GM18520 (cell line): ENCODE measurements at regions not wholly inside any gene's neighbourhood (a gene's known extent, or its start where the extent isn't known, plus 50 kb on each side); places are given as distances from the start of the nearest gene placed in this dataset.

Experiments used
- ATAC-seq: cut with Tn5 transposase; IDR thresholded peaks from one replicate; pipeline ENCODE4 v1.9.1; 2021; ENCODE audit not compliant: unreplicated experiment

- ATAC-seq = no peak
Measured at GRCh38 chr6:165986914-165987482, 180.7 kb downstream of the TBXT start.

GRCh38 chr6:165986311-165986913, 181.2 kb downstream of the TBXT start:
- ATAC-seq = no peak

- no peak for ATAC-seq
Measured at GRCh38 chr6:165985806-165986299, 181.8 kb downstream of the TBXT start.

- ATAC-seq = no peak
Measured at GRCh38 chr6:165985281-165985805, 182.3 kb downstream of the TBXT start.

- ATAC-seq = no peak
Measured at GRCh38 chr6:165984729-165985275, 182.8 kb downstream of the TBXT start.

- no peak for ATAC-seq
Measured at GRCh38 chr6:165983112-165984072, 184.3 kb downstream of the TBXT start.

GRCh38 chr6:165978476-165978875, 189.2 kb downstream of the TBXT start:
- ATAC-seq = no peak

- no peak for ATAC-seq
Measured at GRCh38 chr6:165976684-165977083, 191.0 kb downstream of the TBXT start.

- ATAC-seq = no peak
Measured at GRCh38 chr6:165974817-165975216, 192.8 kb downstream of the TBXT start.

GRCh38 chr6:165973473-165973872, 194.2 kb downstream of the TBXT start:
- ATAC-seq = no peak

- ATAC-seq = no peak
Measured at GRCh38 chr6:165972139-165972802, 195.4 kb downstream of the TBXT start.

GRCh38 chr6:165971202-165971601, 196.4 kb downstream of the TBXT start:
- no peak for ATAC-seq

GRCh38 chr6:165970001-165970400, 197.7 kb downstream of the TBXT start:
- no peak for ATAC-seq

- no peak for ATAC-seq
Measured at GRCh38 chr6:165969184-165969583, 198.5 kb downstream of the TBXT start.

- ATAC-seq = no peak
Measured at GRCh38 chr6:165968408-165968807, 199.2 kb downstream of the TBXT start.

- no peak for ATAC-seq
Measured at GRCh38 chr6:165967810-165968407, 199.7 kb downstream of the TBXT start.

- ATAC-seq = no peak
Measured at GRCh38 chr6:165963750-165964149, 203.9 kb downstream of the TBXT start.

GRCh38 chr6:165962366-165962765, 205.3 kb downstream of the TBXT start:
- no peak for ATAC-seq

- ATAC-seq = no peak
Measured at GRCh38 chr6:165961233-165961632, 206.4 kb downstream of the TBXT start.

GRCh38 chr6:165960695-165961094, 207.0 kb downstream of the TBXT start:
- no peak for ATAC-seq
